ENCODE measurements at regions not wholly inside any gene's neighbourhood (a gene's known extent, or its start where the extent isn't known, plus 50 kb on each side); places are given as distances from the start of the nearest gene placed in this dataset.

GRCh38 chr5:15214010-15214409, 286.0 kb upstream of the FBXL7 start:
- DNase-seq (ENCODE audit: low read depth), result no peak
- TF ChIP-seq CTCF (IDR thresholded peaks at IDR 0.05; ENCODE audit: low read depth, low read length, missing control alignments), result no peak
- no peak overlapping the region for H3K4me3 ChIP-seq (ENCODE audit: low read depth, low read length)

- no peak overlapping the region for H3K4me3 ChIP-seq (ENCODE audit: low read depth, low read length)
- no peak for TF ChIP-seq CTCF (IDR thresholded peaks at IDR 0.05; ENCODE audit: low read depth, low read length, missing control alignments)
- no peak for DNase-seq (ENCODE audit: low read depth)
These were observed 290.8 kb upstream of the FBXL7 start for GRCh38 chr5:15209053-15209762.

GRCh38 chr5:15206133-15206532, 293.8 kb upstream of the FBXL7 start:
- no peak overlapping the region for H3K4me3 ChIP-seq (ENCODE audit: low read depth, low read length)

GRCh38 chr5:15203376-15203775, 296.6 kb upstream of the FBXL7 start:
- no peak for DNase-seq (ENCODE audit: low read depth)
- TF ChIP-seq CTCF (IDR thresholded peaks at IDR 0.05; ENCODE audit: low read depth, low read length, missing control alignments), result no peak

More at GRCh38 chr5:15206133-15206532, 293.8 kb upstream of the FBXL7 start:
- no peak for DNase-seq (ENCODE audit: low read depth)
- TF ChIP-seq CTCF (IDR thresholded peaks at IDR 0.05; ENCODE audit: low read depth, low read length, missing control alignments), result no peak

GRCh38 chr5:15191012-15191411, 309.0 kb upstream of the FBXL7 start:
- no peak for DNase-seq (ENCODE audit: low read depth)
- no peak for TF ChIP-seq CTCF (IDR thresholded peaks at IDR 0.05; ENCODE audit: low read depth, low read length, missing control alignments)
- no peak overlapping the region for H3K4me3 ChIP-seq (ENCODE audit: low read depth, low read length)

More at GRCh38 chr5:15203376-15203775, 296.6 kb upstream of the FBXL7 start:
- no peak overlapping the region for H3K4me3 ChIP-seq (ENCODE audit: low read depth, low read length)

- no peak for DNase-seq (ENCODE audit: low read depth)
- no peak overlapping the region for H3K4me3 ChIP-seq (ENCODE audit: low read depth, low read length)
- TF ChIP-seq CTCF (IDR thresholded peaks at IDR 0.05; ENCODE audit: low read depth, low read length, missing control alignments), result no peak
These were observed 311.9 kb upstream of the ANKH start for GRCh38 chr5:15183520-15183919.

GRCh38 chr5:15170173-15170572, 298.6 kb upstream of the ANKH start:
- no peak overlapping the region for H3K4me3 ChIP-seq (ENCODE audit: low read depth, low read length)
- TF ChIP-seq CTCF (IDR thresholded peaks at IDR 0.05; ENCODE audit: low read depth, low read length, missing control alignments), result no peak
- no peak for DNase-seq (ENCODE audit: low read depth)
